KG1 (cell line): ENCODE measurements at regions not wholly inside any gene's neighbourhood (a gene's known extent, or its start where the extent isn't known, plus 50 kb on each side); places are given as distances from the start of the nearest gene placed in this dataset.
"Not testable (repeated sequence)": the region's sequence is repeated elsewhere in the genome, so short reads cannot be mapped to it uniquely, and the experiment has no call there.

Experiments used
- DNase-seq: peaks from one replicate; lab custom pipeline; 2025; lab: John Stamatoyannopoulos, UW

GRCh38 chr7:145919712-145920111 lies 196.9 kb upstream of the CNTNAP2 start:
- no peak for DNase-seq

DNA sequence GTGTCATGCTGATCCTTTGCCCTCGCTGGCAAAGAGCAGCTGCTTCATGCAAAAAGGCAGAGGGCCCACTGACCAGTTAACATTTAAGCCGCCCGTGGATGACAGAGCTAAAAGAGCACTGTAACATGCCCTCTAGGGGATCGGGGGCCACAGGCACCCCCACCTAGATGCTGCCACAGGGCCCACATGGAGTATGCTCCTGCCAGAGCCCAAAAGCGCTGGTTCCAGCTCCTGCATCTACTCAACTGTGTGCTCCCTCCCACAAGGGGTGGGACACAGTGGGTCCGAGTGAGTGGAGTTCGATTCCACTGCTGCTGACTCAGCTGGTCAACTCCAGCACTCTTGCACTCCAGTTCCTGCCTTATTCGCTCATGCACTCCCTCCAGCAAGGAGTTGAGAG lies 199.8 kb upstream of the CNTNAP2 start:
- DNase-seq: no peak

GRCh38 chr7:145915679-145916078 lies 200.9 kb upstream of the CNTNAP2 start:
- DNase-seq: no peak

DNA sequence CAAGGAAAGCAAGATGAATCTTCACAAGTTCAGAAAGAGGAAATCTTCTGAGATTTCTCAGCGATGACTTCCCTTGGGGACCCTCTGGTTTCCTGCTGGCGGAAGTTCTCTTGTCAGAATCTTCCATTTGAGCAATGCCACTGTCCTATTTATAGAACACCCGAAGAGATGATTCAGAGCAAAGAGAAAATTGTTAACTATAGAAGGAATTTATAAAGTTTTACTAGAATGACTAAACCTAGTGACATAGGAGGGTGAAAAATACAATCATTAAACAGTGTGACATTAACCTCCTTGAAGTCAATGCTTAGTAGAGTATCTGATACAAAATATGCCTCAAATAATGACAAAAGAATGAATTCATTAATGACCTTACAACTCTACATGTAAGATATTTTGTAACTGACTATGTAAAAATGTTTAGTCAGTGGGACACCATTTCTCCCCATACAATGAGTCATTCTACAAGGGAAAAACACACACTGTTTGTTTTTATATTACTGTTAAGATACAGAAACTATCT lies 206.5 kb upstream of the CNTNAP2 start:
- DNase-seq: peak; percentile 1

DNA sequence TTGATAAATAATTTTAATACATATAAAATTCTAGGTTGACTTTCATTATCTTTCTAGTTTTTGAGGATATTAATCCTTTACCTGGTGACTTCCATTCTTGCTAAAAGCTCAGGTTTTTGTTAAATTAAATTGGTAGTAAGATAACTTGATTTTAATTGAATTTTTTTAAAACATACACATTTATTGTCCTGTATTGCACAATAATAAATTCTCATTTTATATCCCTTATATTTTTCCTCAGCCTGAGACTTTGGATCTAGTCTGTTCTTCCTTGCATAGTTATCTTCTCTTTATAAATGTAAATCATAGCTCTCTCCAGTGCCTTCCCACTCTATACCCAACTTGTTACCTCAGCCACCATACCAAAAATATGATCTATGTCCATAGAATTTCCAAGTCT lies 212.9 kb upstream of the CNTNAP2 start:
- DNase-seq: no peak

DNA sequence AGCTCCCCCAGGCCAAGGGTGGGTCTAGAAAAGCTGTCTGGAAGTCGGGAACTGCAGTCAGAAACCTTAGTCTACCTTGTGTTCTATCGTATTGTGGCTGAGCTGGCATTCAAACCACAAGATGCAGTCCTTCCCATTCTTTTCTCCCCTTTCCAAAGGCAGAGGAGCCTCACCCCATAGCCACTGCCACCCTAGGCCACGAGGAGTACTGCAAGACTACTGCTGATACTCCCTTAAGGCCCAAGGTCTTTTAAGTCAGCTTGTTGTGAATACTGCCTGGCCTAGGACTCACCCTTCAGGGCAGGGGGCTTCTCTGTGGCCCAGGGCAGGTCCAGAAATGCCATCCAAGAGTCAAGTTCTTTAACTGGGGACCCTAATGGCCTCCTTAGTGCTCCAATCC lies 214.5 kb upstream of the CNTNAP2 start:
- no peak for DNase-seq

GRCh38 chr7:145899938-145900337 lies 216.7 kb upstream of the CNTNAP2 start:
- no peak for DNase-seq

DNA sequence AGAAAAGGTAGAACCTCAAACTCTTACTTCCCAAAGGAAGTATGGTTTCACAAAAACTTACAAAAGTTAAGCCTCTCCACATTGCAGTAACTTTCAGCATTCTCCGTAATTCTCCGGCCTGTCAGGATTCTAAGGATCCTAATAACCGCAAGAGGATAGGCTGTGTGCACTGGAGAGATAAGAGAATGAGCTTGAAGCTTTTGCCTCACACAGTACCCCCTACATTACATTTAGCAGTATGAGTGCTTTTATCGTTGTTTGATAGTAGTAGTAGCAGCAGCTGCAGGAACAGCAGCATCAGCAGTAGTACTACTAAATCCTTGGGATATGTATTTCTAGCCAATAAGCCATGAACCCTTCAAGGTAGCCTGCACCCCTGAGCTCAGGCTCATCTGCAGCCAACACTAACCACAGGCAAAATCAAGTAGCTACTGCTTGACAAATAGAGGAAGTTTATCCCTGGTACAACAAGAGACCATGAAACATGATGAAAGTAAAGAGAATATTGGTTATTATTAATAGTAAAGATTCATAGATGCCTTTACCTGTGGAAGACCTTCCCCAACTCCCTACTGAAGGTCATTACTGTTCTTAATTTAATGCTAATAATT lies 222.6 kb upstream of the CNTNAP2 start:
- DNase-seq: no peak

GRCh38 chr7:145884716-145885514 lies 231.7 kb upstream of the CNTNAP2 start:
- DNase-seq: no peak

- no peak for DNase-seq
Observed at GRCh38 chr7:145876376-145876775, 240.2 kb upstream of the CNTNAP2 start.

DNA sequence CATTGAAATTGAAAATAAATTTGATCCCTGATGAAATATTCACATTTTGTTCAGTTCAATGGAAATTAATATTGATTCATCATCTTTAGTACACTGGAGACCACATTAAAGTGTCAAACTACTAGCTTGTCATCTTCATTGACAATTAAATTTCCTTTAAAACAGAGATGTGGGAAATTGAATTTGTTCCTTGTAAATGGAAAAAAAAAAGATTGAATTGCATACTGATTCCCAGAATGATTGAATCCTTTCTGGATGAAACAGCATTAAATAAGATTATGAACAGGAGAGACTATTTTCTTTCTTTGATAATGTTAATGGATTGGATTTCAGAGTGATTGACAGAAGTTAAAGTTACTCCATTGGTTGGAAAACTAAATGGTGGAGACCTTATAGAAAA lies 241.3 kb upstream of the CNTNAP2 start:
- no peak for DNase-seq

GRCh38 chr7:145868935-145869334 lies 247.7 kb upstream of the CNTNAP2 start:
- DNase-seq: no peak

DNA sequence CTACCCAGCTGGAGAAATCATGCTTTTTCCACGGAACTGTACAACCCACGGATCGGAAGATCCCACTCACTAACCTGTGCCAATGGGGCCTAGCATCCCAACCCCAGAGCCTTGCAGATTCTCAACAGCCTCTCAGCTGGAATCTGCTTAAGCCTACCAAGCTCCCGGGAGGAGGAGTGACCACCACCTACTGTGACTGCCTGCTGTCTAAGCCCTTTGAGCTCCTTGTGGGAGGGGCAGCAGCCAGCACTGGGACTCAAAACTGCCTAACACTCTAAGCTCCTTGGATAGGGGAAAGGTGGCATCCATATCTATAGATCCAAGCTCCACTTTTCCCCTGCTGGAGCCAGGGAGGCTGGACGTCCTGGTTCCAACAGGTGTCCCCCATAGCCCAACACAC lies 254.4 kb upstream of the CNTNAP2 start:
- DNase-seq: no peak

DNA sequence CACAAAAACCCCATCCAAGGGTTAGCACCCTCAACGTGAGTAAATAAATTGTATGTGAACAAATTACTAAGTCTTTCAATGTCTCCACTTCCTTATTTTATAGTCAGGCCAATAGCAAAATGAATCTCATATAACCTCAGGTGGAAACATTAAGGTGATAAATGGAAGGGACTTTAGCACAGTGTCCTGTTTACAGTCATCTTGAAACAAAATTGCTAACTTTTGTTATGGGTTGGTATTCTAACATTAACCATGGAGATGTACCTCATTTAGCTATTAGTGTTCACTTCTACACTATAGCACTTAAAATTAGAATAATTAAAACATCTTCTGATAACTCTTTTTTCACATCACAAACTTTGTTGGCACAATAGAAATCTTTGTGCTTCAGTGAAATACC lies 255.8 kb upstream of the CNTNAP2 start:
- no peak for DNase-seq

DNA sequence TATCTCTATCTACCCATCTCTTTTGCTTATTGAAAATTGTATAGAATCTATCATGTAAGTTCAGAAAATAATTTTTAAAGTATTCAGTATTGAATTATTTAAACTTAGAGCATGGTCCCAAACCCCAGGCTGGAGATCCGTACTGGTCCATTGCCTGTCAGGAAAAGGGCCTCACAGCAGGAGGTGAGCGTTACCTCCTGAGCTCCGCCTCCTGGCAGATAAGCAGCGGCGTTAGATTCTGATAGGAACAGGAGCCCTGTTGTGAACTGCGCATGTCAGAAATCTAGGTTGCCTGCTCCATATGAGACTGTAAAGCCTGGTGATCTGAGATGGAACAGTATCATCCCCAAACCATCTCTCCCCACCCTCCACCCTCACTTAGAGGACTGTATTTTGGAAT lies 266.0 kb upstream of the CNTNAP2 start:
- DNase-seq: no peak

DNA sequence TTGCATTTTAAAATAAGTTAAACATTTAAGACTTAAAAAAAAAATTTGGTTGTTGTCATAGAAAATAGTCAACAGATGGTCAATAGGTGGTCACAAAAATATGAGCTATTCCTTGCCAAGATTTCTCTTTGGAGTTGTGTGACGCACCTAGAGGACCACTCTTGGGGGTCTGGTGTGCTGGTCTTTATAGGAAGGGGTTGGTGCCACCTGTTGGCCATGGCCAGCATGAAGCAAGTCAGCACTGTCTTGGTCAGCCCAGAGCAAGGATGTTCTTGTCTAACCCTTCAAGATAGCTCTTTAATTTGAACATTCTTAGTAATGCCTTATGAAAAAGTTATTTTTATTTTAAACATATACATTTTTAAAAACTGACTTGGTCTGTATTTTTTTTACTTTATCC lies 267.9 kb upstream of the CNTNAP2 start:
- no peak for DNase-seq

- DNase-seq: no peak
Observed at GRCh38 chr7:145845345-145845744, 271.3 kb upstream of the CNTNAP2 start.

- no peak for DNase-seq
Observed at GRCh38 chr7:145839814-145840213, 276.8 kb upstream of the CNTNAP2 start.

DNA sequence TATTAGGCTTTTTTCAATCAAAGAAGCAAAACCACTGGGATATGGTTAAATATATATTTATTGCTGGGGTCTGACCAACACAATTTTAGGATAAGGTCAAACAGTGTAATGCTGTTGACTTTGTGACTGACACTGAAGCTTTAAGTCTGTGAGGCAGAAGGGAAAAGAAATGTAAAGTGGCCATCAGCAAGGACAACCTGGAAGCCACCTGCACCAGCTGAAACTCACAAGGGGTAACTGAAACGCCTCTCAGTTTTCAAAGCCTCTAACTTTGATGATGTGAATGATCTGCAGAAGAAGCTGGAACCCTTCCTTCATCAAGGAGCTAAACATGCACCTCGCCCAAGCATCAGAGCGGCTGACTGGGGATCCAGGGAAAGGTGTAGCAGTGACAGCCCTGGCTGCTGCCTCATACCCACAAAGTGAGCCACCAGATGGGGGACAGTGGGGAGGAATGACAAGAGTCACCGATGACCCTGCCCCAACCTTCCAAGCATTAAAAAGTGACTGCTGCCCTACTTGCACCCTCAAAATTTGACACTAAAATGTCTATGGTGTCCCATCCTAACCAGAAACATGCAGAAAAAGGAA lies 284.9 kb upstream of the CNTNAP2 start:
- no peak for DNase-seq

- DNase-seq: no peak
Observed at GRCh38 chr7:145817687-145818086, 298.9 kb upstream of the CNTNAP2 start.

GRCh38 chr7:145812218-145812617 lies 304.4 kb upstream of the CNTNAP2 start:
- no peak for DNase-seq

DNA sequence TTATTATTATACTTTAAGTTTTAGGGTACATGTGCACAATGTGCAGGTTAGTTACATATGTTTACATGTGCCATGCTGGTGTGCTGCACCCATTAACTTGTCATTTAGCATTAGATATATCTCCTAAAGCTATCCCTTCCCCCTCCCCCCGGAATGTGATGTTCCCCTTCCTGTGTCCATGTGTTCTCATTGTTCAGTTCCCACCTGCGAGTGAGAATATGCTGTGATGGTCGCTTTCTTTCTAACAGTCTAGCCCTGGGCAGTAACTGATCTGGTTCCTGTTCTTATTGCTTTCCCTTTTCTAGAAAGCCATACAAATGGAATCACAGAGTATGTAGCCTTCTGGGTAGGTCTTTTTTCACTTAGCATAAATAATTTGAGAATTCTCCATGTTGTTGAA lies 311.1 kb upstream of the CNTNAP2 start:
- not testable (repeated sequence) for DNase-seq

DNA sequence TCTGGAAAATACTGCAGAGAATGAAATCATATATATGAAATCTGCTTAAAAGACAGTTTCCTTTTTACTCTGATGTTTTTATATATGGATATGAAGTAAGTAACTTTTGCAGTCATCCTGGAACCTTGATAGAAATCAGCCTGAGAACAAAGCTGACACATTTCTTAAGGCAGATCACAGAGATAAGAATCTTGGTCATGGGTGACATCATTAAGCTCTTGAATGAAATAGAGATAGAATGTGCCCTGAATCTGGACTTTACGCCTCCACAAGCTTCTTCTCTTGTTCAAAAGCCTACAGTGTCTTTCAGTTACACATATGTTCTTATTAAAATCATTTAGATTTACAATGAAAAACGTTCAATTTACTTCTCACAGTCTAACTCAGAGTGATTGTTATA lies 319.1 kb upstream of the CNTNAP2 start:
- no peak for DNase-seq
